ENCODE measurements at regions not wholly inside any gene's neighbourhood (a gene's known extent, or its start where the extent isn't known, plus 50 kb on each side); places are given as distances from the start of the nearest gene placed in this dataset.

DNA sequence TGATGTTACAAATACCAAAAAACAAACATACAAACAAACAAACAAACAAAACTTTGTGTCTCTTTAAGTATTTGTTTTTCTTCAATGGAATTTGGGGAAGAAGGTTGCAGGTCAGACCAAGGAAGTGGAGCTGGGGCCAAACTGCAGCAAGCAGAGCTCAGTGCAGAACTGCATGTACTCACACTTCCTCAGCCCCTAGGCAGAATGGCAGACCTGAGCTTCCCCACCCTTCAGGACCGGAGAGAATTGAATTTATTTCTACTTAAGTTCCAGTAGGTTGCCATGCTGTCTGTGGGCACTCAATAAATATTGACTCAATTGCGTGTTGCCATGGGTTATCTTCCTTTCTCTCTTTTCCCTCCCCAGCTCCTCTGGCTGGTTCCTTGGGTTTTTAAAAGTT is 173.6 kb downstream of the PTGER3 start:
- Histone ChIP-seq H3K27me3 (no peaks in the 10 kb centered on the region), H3K4me1 (no peaks in the 10 kb centered on the region), H3K9me3 (peaks cover 0 to 9% (median 0%) of the 10 kb centered on the region in 4 donors), H3K4me3 (no peak overlapping the region), H3K36me3 (no peaks in the 10 kb centered on the region), H3K27ac (no peak overlapping the region)
- WGBS, 2 donors = 51 to 54% methylated on average over 2 of the region's 2 CpGs
- no peak for DNase-seq (ENCODE audit: low spot score in 2 of 2)
- no peak for TF ChIP-seq CTCF (IDR thresholded peaks at IDR 0.05)

DNA sequence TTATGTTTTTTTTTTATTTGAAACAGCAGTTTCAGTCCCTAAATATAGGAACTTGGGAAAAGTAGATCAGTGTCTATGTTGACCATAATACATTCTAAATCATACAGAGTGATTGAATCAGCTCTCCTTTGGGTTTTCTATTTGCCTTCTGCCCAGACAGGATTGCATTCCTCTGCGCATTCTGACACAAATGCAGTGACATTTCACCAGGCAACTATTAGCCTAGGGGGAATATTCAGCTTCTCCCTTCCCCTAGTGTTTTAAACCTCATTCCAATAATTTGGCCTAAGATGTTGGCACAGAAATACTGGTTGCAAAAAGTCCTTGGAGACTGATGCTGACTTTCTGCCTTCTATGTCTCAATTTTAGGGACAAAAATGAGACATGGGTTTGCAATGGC is 172.8 kb downstream of the PTGER3 start:
- Histone ChIP-seq H3K4me3 (no peak overlapping the region), H3K9me3 (peaks cover 0 to 5% (median 0%) of the 10 kb centered on the region in 4 donors), H3K27me3 (no peaks in the 10 kb centered on the region), H3K4me1 (no peaks in the 10 kb centered on the region), H3K36me3 (no peaks in the 10 kb centered on the region), H3K27ac (no peak overlapping the region)
- no peak for DNase-seq (ENCODE audit: low spot score in 2 of 2)
- 46 to 53% methylated on average over 1 of the region's 1 CpG for WGBS, 2 donors
- TF ChIP-seq EP300 (IDR thresholded peaks at IDR 0.05) (no peak), CTCF (IDR thresholded peaks at IDR 0.05) (no peak), POLR2A (IDR thresholded peaks at IDR 0.05) (no peak)

GRCh38 chr1:70877343-70877742 is 170.3 kb downstream of the PTGER3 start:
- H3K9me3 ChIP-seq = no peaks in the 10 kb centered on the region
- no peak overlapping the region for H3K27ac ChIP-seq
- H3K36me3 ChIP-seq = no peaks in the 10 kb centered on the region
- no peak for DNase-seq (ENCODE audit: low spot score in 2 of 2)
- TF ChIP-seq CTCF (IDR thresholded peaks at IDR 0.05) (no peak), POLR2A (IDR thresholded peaks at IDR 0.05) (no peak), EP300 (IDR thresholded peaks at IDR 0.05) (no peak)
- H3K27me3 ChIP-seq = no peaks in the 10 kb centered on the region
- 84 to 93% methylated on average over 3 of the region's 3 CpGs for WGBS, 2 donors
- H3K4me3 ChIP-seq = no peak overlapping the region
- no peaks in the 10 kb centered on the region for H3K4me1 ChIP-seq

DNA sequence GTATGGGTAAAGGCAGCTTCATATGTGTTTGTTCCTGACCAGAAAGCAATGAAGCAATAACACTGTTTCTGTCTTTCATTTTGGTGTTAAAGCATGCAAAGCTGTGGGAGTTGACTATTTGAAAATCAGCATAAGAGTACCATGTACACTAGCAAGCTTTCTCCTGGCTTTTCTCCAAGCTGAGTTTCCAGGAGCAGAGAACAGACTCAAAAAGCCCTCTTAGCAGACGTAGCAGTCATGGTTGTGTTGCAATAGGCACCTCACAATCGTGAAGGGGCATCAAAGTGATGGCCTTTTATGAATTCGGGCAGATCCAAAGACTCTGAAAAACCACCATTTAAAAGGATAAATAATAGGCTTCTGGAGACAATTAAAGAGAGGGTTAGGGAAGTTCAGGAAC is 159.7 kb downstream of the PTGER3 start:
- H3K4me1 ChIP-seq = no peaks in the 10 kb centered on the region
- 36 to 39% methylated on average over 3 of the region's 3 CpGs for WGBS, 2 donors
- TF ChIP-seq EP300 (IDR thresholded peaks at IDR 0.05) (no peak), CTCF (IDR thresholded peaks at IDR 0.05) (no peak), POLR2A (IDR thresholded peaks at IDR 0.05) (no peak)
- H3K27ac ChIP-seq = no peak overlapping the region
- no peaks in the 10 kb centered on the region for H3K36me3 ChIP-seq
- H3K9me3 ChIP-seq = no peaks in the 10 kb centered on the region
- no peak overlapping the region for H3K4me3 ChIP-seq
- DNase-seq (ENCODE audit: low spot score in 2 of 2) = no peak
- no peaks in the 10 kb centered on the region for H3K27me3 ChIP-seq

DNA sequence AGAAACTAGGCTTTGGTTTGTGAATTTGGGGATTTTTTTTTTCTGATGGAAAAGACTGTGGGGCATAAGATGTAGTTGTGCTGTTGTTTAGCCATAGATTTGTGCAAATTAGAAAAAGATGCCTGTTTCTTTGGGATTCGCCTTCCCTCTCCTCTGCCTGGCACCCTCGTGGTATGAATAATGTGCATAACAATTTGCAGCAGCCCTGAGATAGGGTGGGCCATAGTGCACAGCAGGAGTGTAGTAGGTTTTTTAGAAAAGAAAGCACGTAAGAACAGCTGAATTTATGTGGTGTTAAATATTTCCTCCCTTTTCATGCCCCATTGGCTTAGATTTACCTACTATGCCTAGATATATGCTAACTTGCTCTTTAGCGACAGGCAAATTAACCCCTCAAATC is 158.9 kb downstream of the PTGER3 start:
- no peak overlapping the region for H3K27ac ChIP-seq
- no peaks in the 10 kb centered on the region for H3K36me3 ChIP-seq
- DNase-seq (ENCODE audit: low spot score in 2 of 2) = no peak
- no peak for TF ChIP-seq POLR2A (IDR thresholded peaks at IDR 0.05)
- no peak for TF ChIP-seq EP300 (IDR thresholded peaks at IDR 0.05)
- TF ChIP-seq CTCF (IDR thresholded peaks at IDR 0.05) = no peak
- H3K4me1 ChIP-seq = no peaks in the 10 kb centered on the region
- 64 to 77% methylated on average over 4 of the region's 4 CpGs for WGBS, 2 donors
- H3K9me3 ChIP-seq = no peaks in the 10 kb centered on the region
- no peaks in the 10 kb centered on the region for H3K27me3 ChIP-seq
- no peak overlapping the region for H3K4me3 ChIP-seq
